ENCODE measurements at regions not wholly inside any gene's neighbourhood (a gene's known extent, or its start where the extent isn't known, plus 50 kb on each side); places are given as distances from the start of the nearest gene placed in this dataset.

DNA sequence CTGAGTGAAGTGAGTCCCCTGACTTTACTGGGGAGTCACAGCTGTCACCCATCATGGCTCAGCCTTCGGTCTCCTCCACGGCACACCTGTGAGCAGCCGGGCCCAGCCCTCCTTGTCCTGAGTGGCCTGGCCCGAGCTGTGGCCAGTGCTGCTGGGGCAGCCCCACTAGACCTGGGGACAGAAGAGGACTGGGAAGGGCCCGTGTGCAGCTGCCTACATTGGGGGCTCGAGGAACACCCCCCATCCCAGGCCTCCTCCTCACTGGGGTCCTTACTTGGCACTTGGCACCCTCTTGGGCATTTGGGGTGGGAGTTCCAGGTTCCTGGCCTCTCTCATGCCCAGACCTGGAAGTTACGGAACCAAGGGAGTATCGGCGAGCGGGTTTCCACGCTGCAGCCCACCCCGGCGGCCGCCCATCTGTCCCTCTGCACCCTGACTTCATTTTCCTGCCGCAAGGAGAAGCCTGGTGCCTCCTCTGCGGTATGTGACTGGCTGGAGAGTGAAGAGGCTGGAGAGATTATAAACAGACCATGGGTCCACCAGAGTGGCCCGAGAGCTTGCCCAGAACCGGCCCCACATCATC is 179.7 kb downstream of the KIF26A start:
- DNase-seq (ENCODE audit: extremely low read depth in 1 of 4, low spot score in 3 of 4) (no peak), FAIRE-seq (no peak), ATAC-seq (no peak)
- intact Hi-C loops (cut with micrococcal nuclease) (no loop called here), in situ Hi-C loops (cut with MboI) (no loop called here)
- Histone ChIP-seq H3K9me1 (ENCODE audit: control insufficient read depth, insufficient read depth, low read length) (no peaks in the 10 kb centered on the region), H4K20me1 (replicated peaks; ENCODE audit: control insufficient read depth, insufficient read depth, low read length) (no peaks in the 10 kb centered on the region), H3K79me2 (ENCODE audit: control insufficient read depth, insufficient read depth, low read length) (no peaks in the 10 kb centered on the region), H3K4me1 (replicated peaks in 1 of 2; ENCODE audit: control insufficient read depth in 2 of 2, insufficient read depth in 2 of 2, low read length in 2 of 2) (no peaks in the 10 kb centered on the region), H3K4me3 (no peak overlapping the region), H3K27me3 (ENCODE audit: control insufficient read depth in 2 of 2, insufficient read depth in 2 of 2, low read length in 2 of 2) (peaks cover 0 to 8% of the 10 kb centered on the region in 2 experiments; a peak in 1 of 5 replicates), H2AFZ (ENCODE audit: low read depth, low read length) (no peak overlapping the region), H3K27ac (ENCODE audit: extremely low read depth, low read depth, low read length) (no peak overlapping the region), H3K36me3 (ENCODE audit: control insufficient read depth, insufficient read depth, low read length) (no peaks in the 10 kb centered on the region), H3K9ac (ENCODE audit: insufficient read depth in 1 of 2, low read depth in 2 of 2, low read length in 2 of 2) (no peak overlapping the region), H3K9me3 (replicated peaks; ENCODE audit: control insufficient read depth, insufficient read depth, low read depth, low read length) (no peaks in the 10 kb centered on the region), H3K4me2 (ENCODE audit: insufficient read depth, low read length) (no peak overlapping the region)
- BruUV-seq (replicated peaks): no TSS peak
- WGBS (ENCODE audit: insufficient coverage, low coverage, missing lambda C conversion rate): 1% methylated on average over 11 of the region's 18 CpGs
- no peak for TF ChIP-seq SMARCA4 (IDR thresholded peaks at IDR 0.05)
- TF ChIP-seq BRD4 (IDR thresholded peaks at IDR 0.05): no peak
- TF ChIP-seq MCM5 (IDR thresholded peaks at IDR 0.05; ENCODE audit: low read depth): no peak
- TF ChIP-seq RERE (CRISPR knock-in tag; IDR thresholded peaks at IDR 0.05; ENCODE audit: borderline replicate concordance): no peak
- TF ChIP-seq ZNF445 (CRISPR knock-in tag; IDR thresholded peaks at IDR 0.05; ENCODE audit: low read depth): no peak
- no peak for TF ChIP-seq FOS (IDR thresholded peaks at IDR 0.05; ENCODE audit: extremely low read depth, insufficient read length)
- no peak for TF ChIP-seq ZNF589 (CRISPR knock-in tag; IDR thresholded peaks at IDR 0.05; ENCODE audit: low read depth)
- no peak for TF ChIP-seq ZNF217 (CRISPR knock-in tag; IDR thresholded peaks at IDR 0.05)
- no peak for TF ChIP-seq NCOA6 (IDR thresholded peaks at IDR 0.05)
- TF ChIP-seq, protein P1, sequence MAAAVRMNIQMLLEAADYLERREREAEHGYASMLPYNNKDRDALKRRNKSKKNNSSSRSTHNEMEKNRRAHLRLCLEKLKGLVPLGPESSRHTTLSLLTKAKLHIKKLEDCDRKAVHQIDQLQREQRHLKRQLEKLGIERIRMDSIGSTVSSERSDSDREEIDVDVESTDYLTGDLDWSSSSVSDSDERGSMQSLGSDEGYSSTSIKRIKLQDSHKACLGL (CRISPR knock-in tag; IDR thresholded peaks at IDR 0.05; ENCODE audit: borderline replicate concordance, poor library complexity, severe bottlenecking): no peak
- TF ChIP-seq MTF1 (CRISPR knock-in tag; IDR thresholded peaks at IDR 0.05; ENCODE audit: borderline replicate concordance): no peak
- TF ChIP-seq E2F4 (CRISPR knock-in tag; IDR thresholded peaks at IDR 0.05; ENCODE audit: low read depth): no peak
- TF ChIP-seq GTF2A2 (tag; IDR thresholded peaks at IDR 0.05): no peak
- no peak for TF ChIP-seq SUPT5H (IDR thresholded peaks at IDR 0.05)
- TF ChIP-seq SRF (CRISPR knock-in tag; IDR thresholded peaks at IDR 0.05): no peak
- TF ChIP-seq NFIC (IDR thresholded peaks at IDR 0.05): no peak
- TF ChIP-seq C11orf30 (IDR thresholded peaks at IDR 0.05; ENCODE audit: low read depth): no peak
- no peak for TF ChIP-seq SNIP1 (IDR thresholded peaks at IDR 0.05; ENCODE audit: low read depth)
- no peak for TF ChIP-seq NR2F6 (CRISPR knock-in tag; IDR thresholded peaks at IDR 0.05)
- POLR2A ChIA-PET: no interaction called here
- CTCF ChIA-PET (ENCODE audit: low intra/inter-chr PET ratio): no interaction called here

Data from K562 (cell line).